ENCODE measurements at regions not wholly inside any gene's neighbourhood (a gene's known extent, or its start where the extent isn't known, plus 50 kb on each side); places are given as distances from the start of the nearest gene placed in this dataset.

DNA sequence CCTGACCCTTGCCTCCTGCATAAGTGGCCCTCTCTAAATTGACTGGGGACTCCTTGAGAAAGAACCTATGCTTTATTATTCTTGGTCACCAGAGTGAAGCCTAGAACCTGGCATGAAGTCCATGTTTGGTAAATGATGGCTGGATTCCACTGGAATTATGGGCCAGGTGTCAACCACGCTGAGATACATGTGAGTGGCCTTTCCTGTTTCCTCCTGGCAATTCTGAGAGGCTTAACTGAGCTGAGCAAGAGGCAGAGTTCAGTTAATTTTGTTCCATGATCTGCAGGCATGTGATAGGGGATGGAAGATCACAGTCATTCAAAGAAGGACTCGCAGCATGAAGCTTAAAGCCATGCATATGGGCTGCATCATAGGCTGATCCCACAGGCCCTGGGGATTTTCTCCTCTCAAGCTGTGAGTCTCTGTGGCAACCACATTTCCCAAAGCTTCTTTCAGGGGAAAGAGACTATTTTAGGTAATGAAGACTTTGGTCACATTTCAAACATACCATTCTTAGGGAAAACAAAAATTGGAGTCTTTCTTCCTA, 69.4 kb upstream of the CLNK start:
- DNase-seq (ENCODE audit: low read depth), result no peak

GRCh38 chr4:10753336-10753735, 68.8 kb upstream of the CLNK start:
- DNase-seq (ENCODE audit: low read depth), result no peak

DNA sequence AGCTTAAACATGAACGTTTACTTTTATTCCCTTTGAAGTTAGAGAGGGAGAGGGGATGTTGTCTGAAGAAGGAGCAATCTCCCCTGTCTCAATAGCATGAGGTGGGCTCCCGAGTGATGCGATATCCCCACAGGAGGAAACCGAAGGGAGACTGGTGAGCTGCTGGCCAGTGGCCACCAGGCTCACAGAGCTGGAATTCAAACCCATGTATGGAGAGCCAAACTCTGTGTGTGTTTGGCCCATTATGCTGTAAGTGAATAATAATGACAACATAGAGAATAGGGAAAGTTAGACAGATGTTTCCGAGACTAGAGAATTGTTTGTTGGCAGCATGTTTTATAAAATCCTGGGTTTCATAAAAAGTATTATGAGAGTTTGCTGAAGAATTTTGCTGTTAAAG, 66.1 kb upstream of the CLNK start:
- no peak for DNase-seq (ENCODE audit: low read depth)

DNA sequence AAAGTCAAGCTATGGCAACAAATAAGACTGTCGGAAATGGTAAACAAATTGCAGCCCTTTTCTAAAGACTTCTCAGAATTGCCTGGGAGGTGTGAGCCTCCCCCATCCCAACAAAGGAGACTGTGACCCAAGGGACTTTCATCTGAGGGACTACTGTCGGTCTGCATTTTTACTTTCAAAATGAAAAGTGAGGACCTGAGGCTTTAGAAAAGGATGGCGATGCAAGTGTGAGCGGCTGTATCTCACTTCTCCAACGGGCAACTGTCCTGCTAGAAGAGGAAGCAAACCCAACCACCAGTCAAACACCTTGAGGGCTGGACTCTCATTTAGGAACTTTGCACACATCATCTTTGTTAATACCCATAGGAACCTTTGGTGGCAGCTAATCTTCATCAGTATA, 62.6 kb upstream of the CLNK start:
- no peak for DNase-seq (ENCODE audit: low read depth)

DNA sequence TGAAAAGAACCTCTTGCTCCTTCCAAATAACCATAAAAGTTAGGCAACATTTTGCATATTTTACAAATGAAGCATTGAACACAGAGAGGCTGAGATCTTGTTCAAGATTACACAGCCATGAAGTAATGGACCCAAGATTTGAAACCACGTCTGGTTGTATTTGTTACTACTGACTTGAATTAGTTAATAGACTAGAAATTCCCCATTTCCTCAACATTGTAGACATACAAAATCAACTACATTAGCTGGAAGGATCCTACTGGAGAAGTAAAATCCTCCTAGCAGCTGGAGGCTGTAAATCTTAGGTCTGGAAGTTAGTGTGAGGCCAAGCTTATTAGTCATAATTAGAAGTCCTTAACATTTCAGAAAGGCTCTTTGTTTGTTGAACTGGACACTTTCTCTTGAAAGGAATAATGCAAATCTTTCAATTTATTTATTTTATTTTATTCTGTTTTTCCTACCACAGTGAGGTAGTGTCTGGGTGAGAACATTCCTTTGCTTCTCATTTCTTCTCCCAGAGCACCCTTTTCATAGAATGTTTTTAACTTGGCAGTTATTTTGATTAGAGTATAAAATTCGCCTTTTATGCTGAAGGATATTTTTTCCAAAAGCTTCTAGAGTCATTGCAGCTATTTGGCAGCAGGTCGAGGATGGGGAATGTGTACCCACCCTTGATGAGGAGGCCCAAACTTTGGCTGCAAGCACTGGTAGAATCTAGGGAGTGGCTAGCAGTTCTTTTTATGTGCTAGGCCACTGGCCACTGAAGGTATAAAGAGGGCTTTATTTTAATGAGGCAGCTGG, 62.0 kb upstream of the CLNK start:
- peak; percentile 4 for DNase-seq (ENCODE audit: low read depth)

- no peak for DNase-seq (ENCODE audit: low read depth)
These were observed 58.8 kb upstream of the CLNK start for GRCh38 chr4:10743357-10743756.

GRCh38 chr4:10741961-10742699, 57.6 kb upstream of the CLNK start:
- no peak for DNase-seq (ENCODE audit: low read depth)

- no peak for DNase-seq (ENCODE audit: low read depth)
These were observed 56.5 kb upstream of the CLNK start for GRCh38 chr4:10740891-10741620.

GRCh38 chr4:10740251-10740650, 55.7 kb upstream of the CLNK start:
- DNase-seq (ENCODE audit: low read depth), result no peak

DNA sequence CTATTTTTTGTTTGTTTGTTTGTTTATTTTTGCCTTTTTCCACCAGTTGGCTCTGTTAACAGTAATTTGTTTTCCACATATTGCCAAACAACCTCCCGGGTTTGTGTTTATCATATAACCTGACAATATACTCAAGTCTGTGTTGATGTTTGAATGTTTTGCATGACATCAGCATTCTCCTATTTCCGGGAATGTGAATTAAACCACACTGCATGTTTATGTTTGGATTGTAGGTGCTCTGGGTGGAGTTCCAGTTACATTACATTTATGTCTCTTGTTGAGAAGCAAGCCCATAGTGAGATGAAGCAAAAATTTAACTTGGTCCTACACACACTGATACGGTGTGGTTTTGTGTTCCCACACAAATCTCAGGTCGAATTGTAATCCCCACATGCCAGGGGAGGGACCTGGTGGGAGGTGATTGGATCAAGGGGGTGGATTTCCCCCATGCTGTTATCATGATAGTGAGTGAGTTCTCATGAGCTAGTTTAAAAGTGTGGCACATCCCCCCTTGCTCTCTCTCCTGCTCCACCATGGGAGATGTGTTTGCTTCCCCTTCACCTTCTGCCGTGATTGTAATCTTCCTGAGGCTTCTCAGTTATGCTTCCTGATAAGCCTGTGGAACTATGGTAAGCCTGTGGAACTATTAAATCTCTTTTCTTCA, 54.4 kb upstream of the CLNK start:
- no peak for DNase-seq (ENCODE audit: low read depth)

- DNase-seq (ENCODE audit: low read depth), result no peak
These were observed 52.8 kb upstream of the CLNK start for GRCh38 chr4:10737337-10737736.

- no peak for DNase-seq (ENCODE audit: low read depth)
These were observed 52.3 kb upstream of the CLNK start for GRCh38 chr4:10736895-10737294.

- no peak for DNase-seq (ENCODE audit: low read depth)
These were observed 51.7 kb upstream of the CLNK start for GRCh38 chr4:10736266-10736665.

- no peak for DNase-seq (ENCODE audit: low read depth)
These were observed 50.1 kb upstream of the CLNK start for GRCh38 chr4:10734697-10735096.

All from RPMI7951 (cell line).